NCI-H1048 (cell line): ENCODE measurements at regions not wholly inside any gene's neighbourhood (a gene's known extent, or its start where the extent isn't known, plus 50 kb on each side); places are given as distances from the start of the nearest gene placed in this dataset.
"Not testable (repeated sequence)": the region's sequence is repeated elsewhere in the genome, so short reads cannot be mapped to it uniquely, and the experiment has no call there.

ENCODE experiments used
- DNase-seq: peaks from one replicate; lab custom pipeline; 2025; lab: John Stamatoyannopoulos, UW

DNA sequence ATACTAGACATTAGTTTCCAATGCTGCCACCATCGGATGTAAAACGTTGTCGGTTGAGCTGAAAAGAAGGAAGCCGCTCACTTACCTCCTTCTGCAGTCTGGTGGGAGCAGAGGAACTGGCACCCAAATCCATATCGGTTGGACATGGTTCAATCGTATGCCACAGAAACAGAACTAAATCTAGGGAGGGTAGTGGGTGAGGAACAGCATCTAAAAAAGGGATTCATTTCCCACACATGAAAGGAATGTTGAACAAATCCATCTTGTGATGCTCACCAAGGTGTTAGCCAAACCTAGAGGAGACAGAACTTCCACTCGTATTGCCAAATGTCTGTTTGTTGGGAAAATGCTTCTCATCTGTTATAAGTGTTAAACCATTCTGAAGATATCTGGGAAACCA, 532.7 kb downstream of the NLGN4X start:
- DNase-seq, result no peak

- DNase-seq, result no peak
Measured at GRCh38 chrX:5683996-5684395, 544.7 kb downstream of the NLGN4X start.

- DNase-seq, result peak; percentile 25
Measured at GRCh38 chrX:5681159-5681558, 547.5 kb downstream of the NLGN4X start.

DNA sequence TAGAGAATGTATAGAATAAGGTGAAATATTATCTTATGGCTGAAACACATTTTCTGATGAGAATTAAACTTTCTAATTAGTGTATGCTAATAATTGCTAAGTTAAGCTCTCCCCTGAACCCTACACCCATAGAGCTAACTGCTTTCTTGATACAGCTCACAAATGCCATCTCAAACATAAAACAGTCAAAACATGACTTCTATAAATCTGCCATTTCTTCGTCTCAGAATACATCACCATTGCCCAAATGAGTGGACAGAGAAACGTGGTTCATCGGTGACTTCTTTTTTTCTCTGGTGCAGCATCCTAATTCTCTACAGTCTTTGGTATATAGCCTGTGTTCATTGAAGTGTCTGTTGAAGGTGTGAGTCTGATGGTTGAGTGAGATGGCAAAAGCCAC, 554.6 kb downstream of the NLGN4X start:
- no peak for DNase-seq

DNA sequence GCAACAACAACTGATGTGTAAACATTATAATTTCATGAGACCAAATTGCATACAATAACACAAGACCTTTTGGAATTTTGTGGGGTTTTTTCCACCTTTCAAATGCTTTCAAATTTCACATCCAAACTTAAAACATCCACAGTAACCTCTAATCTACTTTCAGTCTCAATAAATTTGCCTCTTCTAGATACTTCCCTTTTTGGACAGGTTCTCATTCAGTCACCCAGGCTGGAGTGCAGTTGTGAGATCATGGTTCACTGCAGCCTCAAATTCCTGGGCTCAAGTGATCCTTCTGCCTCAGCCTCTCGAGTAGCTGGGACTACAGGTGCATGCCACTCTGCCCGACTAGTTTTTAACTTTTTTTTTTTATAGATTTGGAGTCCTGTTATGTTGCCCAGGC, 556.6 kb downstream of the NLGN4X start:
- DNase-seq, result no peak

DNA sequence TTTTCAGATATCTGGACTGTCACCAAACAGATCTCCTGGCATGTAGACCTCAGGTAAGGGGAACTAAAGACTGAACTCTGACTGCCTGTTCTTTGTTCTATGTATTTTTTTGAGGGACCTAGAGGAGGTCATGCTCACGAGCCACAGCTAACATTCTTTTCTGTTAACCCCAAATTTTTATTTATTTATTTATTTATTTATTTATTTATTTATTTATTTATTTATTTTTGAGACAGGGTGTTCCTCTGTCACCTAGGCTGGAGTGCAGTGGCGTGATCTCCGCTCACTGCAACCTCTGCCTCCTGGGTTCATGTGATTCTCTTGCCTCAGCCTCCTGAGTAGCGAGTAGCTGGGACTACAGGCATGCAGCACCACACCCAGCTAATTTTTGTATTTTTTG, 562.0 kb downstream of the NLGN4X start:
- DNase-seq, result not testable (repeated sequence)

DNA sequence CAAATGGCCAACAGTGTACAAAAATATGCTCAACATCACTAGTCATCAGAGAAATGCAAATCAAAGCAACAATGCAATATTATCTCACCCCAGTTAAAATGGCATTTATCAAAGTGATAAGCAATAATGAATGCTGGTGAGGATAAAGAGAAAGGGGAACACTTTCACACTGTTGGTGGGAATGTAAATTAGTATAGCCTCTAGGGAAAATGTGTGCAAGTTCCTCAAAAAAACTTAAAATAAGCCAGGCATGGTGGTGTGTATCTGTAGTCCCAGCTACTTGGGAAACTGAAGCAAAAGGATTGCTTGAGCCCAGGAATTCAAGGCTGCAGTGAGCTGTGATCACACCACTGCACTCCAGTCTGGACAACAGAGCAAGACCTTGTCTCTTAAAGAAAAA, 572.1 kb downstream of the NLGN4X start:
- DNase-seq, result no peak

DNA sequence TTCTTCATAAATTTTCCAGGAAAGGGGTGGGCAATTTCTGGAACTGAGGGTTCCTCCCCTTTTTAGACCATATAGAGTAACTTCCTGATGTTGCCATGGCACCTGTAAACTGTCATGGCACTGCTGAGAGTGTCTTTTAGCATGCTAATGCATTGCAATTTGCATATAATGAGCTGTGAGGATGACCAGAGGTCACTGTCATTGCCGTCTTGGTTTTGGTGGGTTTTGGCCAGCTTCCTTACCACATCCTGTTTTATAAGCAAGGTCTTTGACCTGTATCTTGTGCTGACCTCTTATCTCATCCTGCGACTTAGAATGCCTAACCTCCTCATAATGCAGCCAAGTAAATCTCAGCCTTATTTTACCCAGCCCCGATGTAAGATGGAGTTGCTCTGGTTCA, 577.8 kb downstream of the NLGN4X start:
- DNase-seq, result no peak

DNA sequence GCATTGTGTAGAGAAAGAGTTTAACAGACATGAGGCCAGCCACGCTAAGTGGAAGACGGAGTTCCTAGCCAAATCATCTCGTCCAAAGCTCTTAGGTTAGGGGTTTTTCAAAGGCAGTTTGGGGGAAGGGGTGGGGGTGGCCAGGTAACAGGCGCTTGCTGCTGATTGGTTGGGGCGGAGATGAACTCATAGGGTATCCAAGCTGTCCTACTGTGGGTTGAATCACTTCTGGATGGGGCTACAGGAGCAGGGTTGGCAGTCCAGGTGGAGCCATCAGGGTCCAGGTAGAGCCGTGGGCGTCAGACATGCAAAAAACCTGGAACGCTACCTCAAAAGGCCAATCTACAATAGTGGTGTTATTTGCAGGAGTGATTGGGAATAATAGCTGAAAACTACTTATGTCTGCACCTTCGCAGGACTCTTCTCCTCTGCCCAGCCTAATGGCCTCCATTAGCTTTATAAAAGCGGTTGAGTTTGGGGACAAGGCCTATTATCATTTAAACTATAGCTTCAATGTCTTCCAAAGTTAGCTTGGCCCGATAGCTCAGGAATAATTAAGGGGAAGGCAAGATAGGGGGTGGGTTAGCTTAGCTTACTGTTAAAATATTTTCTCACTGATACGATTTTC, 579.6 kb downstream of the NLGN4X start:
- DNase-seq, result no peak

DNA sequence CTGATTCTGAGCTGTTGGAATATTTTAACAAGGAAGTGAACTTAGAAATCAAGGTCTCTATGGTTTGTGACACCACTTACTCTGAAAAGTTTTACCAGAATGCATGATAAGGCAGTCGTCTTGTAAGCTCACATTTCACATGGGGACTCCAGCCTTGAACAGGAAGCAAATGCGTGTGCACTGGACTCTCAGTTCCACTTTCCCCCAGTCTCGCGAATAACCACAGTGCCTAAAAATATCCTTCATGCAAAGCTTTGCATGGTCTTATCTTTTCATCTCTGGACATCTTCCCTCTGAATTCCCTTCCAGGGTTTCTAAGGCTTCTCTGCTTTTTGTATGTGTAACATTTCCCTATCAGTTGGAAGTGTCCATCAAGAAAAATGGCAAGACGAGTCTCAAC, 581.8 kb downstream of the NLGN4X start:
- DNase-seq, result no peak

DNA sequence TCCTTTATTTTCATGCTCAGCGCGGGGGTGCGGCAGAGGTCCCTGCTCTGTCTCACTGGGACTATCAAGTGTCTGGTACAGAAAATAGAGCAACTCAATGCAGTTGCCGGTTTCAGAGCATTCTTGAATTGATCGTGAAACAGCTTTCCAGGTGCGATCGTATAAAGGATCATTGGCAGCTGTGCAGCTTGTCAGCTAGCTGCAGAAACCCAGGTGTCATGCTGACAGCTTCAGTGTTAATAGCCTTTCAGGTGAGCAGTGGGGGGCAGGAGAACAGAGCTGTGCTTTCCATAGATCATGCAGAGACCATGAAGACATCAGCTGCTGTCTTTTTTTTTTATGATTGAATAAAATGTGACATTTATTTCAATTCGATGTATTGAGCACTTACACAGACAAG, 583.9 kb downstream of the NLGN4X start:
- no peak for DNase-seq

- no peak for DNase-seq
Measured at GRCh38 chrX:5640071-5640470, 588.6 kb downstream of the NLGN4X start.

DNA sequence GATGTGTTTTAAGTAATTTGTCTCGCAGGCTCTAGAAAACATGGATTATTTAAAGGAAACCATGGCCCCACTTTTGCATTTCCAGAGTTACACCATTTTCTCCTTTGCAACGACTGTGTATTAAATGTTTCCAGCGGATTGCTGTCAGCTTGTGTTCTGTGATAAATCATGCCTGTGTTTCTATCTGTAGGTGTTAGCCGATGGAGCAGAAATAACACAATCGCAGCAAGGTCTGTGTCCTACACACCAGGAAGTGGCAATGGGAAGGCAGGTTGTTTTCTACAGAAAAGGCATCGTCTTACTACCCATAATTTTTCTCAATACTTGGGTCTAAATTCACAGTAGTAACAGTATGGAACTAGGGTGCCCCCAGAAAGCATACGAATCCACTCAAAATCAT, 590.1 kb downstream of the NLGN4X start:
- DNase-seq, result no peak

GRCh38 chrX:5632887-5633286, 595.8 kb downstream of the NLGN4X start:
- DNase-seq, result no peak

DNA sequence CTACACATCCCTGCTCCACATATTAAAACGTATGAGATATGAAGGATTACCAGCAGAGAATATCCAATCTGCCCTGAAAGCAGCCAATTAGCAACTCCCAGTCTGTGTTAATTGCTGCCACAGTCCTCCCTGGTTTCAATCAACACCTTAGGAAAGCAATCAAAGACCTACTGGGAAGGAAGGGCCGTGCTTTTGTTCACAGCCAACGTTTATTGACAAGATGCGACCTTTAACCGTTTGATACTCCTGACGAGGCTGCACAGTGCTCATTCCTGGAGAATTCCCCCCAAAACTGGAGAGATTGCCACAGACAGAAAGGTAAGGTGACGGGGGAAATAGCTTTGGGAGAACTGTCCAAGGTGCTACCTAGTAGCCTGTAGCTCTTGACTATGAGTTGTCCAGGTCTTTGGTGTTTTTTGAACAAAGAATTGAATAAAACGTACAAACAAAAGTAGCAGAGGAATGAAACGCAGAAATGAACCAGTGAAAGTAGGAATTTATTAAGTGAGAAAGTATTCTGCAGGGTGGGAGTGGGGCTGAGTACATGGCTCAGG, 596.5 kb downstream of the NLGN4X start:
- no peak for DNase-seq

DNA sequence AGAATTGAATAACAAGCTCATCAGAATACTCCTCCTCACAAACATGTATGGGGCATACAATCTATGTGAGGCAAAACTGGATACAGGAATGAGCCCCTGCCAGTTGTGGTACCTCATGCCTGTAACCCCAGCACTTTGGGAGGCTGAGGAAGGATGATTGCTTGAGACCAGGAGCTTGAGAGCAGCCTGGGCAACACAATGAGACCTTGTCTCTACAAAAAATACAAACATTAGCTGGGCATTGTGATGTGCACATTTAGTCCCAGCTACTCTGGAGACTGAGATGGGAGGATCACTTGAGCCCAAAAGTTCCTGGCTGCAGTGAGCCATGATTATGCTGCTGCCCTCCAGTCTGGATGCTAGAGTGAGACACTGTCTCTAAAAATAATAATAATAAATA, 611.0 kb downstream of the NLGN4X start:
- DNase-seq, result no peak

DNA sequence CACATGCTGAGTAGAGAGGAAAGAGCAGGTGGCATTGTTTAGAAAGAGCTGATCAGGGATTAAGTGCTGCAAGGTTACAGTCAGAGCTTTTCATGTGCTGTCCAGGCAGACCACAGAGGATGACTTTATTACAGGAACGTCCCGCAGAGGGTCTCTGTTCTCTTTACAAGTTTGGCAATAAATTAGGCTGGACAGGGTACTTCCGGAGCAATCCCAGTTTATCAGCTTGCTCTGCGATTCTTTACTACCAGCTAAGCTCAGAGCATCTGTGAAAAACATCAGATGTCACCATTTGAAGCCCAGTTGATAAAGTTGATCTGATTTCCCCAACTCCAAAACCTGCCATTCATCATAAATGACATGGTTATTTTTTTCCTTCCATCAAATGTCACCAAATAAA, 633.1 kb downstream of the NLGN4X start:
- no peak for DNase-seq

GRCh38 chrX:5586726-5587125, 641.9 kb downstream of the NLGN4X start:
- no peak for DNase-seq

GRCh38 chrX:5575407-5575806, 653.3 kb downstream of the NLGN4X start:
- no peak for DNase-seq

DNA sequence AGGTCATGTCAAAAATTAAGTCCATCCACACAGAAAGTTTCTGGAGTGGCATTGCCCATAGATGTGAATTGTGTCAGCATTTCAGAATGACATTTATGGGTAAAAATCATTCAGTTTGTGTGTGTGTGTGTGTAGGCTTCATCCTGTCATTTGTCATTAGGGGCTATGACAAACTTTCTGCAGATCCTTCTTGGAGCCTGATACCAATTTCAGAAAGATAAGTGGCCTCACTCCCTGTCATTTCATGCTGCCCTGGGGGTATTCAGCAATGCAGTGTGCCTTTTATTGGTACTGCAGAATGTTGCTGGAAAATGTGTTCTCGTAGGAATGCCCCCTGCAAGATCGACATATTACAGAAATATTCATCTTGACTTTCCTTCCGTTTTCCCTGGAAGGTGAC, 659.7 kb downstream of the NLGN4X start:
- DNase-seq, result no peak

- no peak for DNase-seq
Measured at GRCh38 chrX:5559386-5559785, 669.3 kb downstream of the NLGN4X start.

GRCh38 chrX:5549512-5549911, 679.2 kb downstream of the NLGN4X start:
- no peak for DNase-seq

GRCh38 chrX:5537098-5537497, 691.6 kb downstream of the NLGN4X start:
- DNase-seq, result no peak

DNA sequence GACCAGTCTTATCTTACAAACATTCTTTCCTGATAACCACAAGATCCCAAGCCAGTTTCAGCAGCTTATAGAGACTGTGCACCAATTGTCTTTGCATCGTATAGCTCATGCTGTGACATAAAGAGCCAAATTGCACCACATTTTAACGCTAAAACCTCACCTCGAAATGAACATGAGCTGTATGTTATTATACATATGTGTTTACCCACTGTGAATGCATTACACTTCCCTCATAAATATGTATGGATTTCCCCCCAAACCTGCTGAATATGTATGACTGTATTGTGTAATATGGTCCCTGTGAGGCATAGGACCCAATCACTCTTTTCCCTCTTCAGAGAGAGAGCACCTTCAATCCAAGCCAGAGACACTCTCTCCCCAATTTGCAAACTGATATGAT, 692.4 kb downstream of the NLGN4X start:
- DNase-seq, result no peak
